Ishikawa (cell line): ENCODE measurements at regions not wholly inside any gene's neighbourhood (a gene's known extent, or its start where the extent isn't known, plus 50 kb on each side); places are given as distances from the start of the nearest gene placed in this dataset.

Experiments
- FOXM1 ChIP-seq: IDR thresholded peaks from 2 replicates; pipeline ENCODE4 v1.6.1; 2012; ENCODE audit warnings: low read depth, borderline replicate concordance
- TAF1 ChIP-seq: IDR thresholded peaks from 2 replicates; pipeline ENCODE4 v1.6.1; 2012; ENCODE audit warnings: low read depth, mild to moderate bottlenecking
- YY1 ChIP-seq: IDR thresholded peaks from 2 replicates; pipeline ENCODE4 v1.6.1; 2012; ENCODE audit warnings: low read depth

GRCh38 chr5:2423634-2424033, 327.8 kb downstream of the IRX2 start:
- TF ChIP-seq YY1 (no peak), TAF1 (no peak), FOXM1 (no peak)
